ENCODE measurements at regions not wholly inside any gene's neighbourhood (a gene's known extent, or its start where the extent isn't known, plus 50 kb on each side); places are given as distances from the start of the nearest gene placed in this dataset.

DNA sequence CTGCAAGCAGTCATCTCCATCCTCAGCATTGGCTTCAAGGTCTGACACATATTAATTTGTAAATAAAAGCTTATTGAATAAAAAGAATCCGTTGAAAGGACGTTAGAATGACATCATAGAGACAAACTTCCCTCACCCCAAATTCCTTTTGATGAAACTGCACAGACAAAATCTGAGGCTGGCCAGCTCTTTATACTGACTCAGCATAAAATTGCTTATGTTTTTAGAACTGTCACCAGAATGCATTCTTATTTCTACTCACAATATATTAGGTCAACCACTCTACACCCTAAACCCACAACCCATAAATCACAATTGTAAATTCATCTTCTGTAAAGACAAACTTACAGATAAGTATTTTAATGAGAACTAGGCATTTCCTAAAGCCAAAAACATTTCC lies 359.2 kb upstream of the TEX13C start:
- TF ChIP-seq SPI1 (IDR thresholded peaks at IDR 0.05; ENCODE audit: borderline replicate concordance, low read depth) (no peak), POLR2AphosphoS5 (IDR thresholded peaks at IDR 0.05; ENCODE audit: low read depth) (no peak), REST (IDR thresholded peaks at IDR 0.05; ENCODE audit: insufficient replicate concordance, low read depth) (no peak), GABPA (IDR thresholded peaks at IDR 0.05; ENCODE audit: low read depth) (no peak)
- TF ChIP-seq, protein P1, sequence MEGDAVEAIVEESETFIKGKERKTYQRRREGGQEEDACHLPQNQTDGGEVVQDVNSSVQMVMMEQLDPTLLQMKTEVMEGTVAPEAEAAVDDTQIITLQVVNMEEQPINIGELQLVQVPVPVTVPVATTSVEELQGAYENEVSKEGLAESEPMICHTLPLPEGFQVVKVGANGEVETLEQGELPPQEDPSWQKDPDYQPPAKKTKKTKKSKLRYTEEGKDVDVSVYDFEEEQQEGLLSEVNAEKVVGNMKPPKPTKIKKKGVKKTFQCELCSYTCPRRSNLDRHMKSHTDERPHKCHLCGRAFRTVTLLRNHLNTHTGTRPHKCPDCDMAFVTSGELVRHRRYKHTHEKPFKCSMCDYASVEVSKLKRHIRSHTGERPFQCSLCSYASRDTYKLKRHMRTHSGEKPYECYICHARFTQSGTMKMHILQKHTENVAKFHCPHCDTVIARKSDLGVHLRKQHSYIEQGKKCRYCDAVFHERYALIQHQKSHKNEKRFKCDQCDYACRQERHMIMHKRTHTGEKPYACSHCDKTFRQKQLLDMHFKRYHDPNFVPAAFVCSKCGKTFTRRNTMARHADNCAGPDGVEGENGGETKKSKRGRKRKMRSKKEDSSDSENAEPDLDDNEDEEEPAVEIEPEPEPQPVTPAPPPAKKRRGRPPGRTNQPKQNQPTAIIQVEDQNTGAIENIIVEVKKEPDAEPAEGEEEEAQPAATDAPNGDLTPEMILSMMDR (IDR thresholded peaks at IDR 0.05; ENCODE audit: insufficient read depth, low read length), result no peak

Data from HL-60 (cell line).